Ureter (tissue), 1 donor: ENCODE measurements at regions not wholly inside any gene's neighbourhood (a gene's known extent, or its start where the extent isn't known, plus 50 kb on each side); places are given as distances from the start of the nearest gene placed in this dataset.
"Not testable (repeated sequence)": the region's sequence is repeated elsewhere in the genome, so short reads cannot be mapped to it uniquely, and the experiment has no call there.

Experiments used
- DNase-seq: peaks from one replicate; pipeline ENCODE4 v3.0.0-alpha.2; 2020; ENCODE audit warnings: low spot score
- donor health status: DM: yes; HTN: yes; CAD: no.

DNA sequence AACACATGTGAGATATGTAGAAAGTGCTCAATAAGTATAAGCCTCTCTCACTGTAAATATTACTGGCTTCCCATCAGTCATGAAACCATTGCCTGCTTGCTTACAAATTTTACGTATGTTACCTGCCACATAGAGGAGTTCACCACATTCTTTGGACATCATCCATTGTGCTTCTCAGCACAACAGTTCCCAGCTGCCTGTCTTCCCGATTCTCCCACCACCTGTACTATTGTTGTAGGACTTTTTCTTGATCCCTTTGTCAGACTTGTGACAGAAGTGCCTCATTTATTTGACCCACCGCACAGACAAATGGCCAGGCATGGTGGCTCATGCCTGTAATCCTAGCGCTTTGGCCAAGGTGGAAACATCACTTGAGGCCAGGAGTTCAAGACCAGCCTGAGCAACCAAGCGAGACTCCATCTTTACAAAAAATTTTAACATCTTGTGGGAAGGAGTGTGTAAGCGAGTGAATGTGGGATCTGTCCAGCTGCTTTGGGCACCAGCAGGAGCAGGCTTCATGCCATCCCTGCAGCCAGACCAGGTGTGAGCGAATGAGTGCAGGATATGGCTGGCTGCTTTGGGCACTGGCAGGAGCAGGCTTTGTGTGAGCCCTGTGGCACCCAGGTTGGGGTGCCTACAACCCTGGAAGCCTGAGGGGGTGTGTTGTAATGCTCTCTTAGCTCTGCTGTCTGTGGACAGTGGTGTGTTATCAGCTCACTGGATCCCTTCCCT is 139.9 kb upstream of the ELL2 start:
- no peak for DNase-seq

DNA sequence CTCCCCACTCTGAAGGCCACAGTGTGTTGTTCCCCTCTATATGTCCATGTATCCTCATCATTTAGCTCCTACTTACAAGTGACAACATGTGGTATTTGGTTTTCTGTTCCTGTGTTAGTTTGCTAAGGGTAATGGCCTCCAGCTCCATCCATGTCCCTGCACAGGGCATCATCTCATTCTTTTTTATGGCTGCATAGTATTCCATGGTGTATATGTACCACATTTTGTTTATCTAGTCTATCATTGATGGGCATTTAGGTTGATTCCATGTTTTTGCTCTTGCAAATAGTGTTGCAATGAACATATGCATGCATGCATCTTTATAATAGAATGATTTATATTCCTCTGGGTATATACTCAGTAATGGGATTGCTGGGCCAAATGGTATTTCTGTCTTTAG is 135.8 kb upstream of the ELL2 start:
- not testable (repeated sequence) for DNase-seq

- no peak for DNase-seq
Measured at GRCh38 chr5:96096724-96097123, 135.1 kb upstream of the ELL2 start.

DNA sequence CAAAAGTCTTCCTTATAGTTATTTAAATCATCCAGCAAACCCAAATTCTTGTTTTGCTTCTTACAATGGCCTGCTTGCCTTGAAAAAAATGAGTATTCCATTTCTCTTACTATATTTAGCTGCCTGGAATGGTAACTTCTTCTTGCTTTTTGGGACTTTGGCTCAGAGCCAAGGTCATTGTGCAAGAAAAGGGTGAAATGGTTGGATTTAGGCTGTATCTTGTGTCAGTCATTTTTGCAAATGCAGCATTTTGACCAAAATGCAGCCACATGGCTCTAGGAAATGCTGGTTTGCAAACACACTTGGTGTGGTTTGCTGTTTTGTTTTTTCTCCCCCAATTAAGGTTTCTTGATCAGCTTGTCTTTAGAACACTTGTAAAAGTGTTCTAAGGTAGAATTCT is 133.3 kb upstream of the ELL2 start:
- DNase-seq = no peak

DNA sequence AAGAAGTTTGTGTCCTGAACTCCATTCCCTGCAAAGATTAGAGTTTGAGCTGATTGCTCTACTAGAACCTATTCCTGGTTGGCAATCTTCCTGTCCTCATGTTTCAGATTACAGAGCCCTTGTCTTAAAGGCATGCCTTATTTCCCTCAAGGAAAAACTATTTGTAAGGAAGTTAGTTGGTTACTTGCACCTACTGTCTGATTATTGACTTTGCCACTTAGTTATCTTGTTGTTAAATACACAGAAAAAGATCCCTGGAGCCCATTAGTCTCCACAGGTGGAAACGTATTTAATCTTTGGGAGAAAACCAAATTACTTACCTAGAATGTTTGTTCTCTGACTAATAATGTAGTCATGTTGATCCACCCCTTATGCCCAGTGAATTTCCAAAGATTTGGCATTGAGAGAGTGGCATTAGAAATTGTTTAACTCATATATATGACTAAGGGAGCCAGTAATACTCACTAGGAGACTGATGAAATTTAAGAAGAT is 132.3 kb upstream of the ELL2 start:
- DNase-seq = no peak

DNA sequence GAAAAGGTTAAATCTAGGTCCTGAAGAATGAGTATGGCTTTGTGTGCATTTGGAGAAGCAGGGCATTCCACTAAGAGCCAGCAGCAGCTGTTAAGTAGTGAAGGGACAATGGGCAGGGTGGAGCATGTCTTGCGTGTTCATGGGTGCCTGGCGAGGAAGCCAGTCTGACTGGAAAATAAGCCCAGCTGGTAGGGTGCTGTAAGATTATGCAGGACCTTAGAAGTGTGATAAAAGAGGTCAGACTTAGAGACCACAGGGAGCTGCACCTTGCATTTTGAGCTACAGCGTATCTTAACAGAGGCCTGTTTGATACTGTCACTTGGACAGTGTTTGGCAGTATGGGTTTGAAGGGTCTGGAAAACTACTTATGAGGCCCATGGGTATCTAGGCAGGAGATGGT is 131.7 kb upstream of the ELL2 start:
- no peak for DNase-seq

DNA sequence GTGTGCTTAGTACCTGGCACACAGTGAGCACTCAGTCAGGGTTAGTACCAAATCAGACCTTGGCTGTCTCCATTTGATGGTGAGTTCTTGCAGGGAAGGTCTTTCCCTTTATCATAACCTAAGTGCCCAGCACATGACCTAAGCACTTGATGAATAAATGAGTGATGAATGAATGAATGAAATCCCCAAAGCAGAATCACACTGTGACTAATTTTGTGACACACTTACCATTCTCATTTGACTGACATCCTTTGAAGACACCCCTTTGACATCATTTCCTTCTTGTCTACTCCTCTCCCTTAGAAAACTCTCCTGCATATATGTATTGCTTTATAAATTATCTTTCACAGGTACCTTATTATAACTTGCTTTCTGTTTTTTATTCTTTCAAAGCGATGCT is 130.2 kb upstream of the ELL2 start:
- DNase-seq = no peak

GRCh38 chr5:96090215-96090614 is 128.6 kb upstream of the ELL2 start:
- DNase-seq = no peak

GRCh38 chr5:96088706-96089498 is 127.3 kb upstream of the ELL2 start:
- DNase-seq = no peak

- no peak for DNase-seq
Measured at GRCh38 chr5:96087939-96088338, 126.3 kb upstream of the ELL2 start.

DNA sequence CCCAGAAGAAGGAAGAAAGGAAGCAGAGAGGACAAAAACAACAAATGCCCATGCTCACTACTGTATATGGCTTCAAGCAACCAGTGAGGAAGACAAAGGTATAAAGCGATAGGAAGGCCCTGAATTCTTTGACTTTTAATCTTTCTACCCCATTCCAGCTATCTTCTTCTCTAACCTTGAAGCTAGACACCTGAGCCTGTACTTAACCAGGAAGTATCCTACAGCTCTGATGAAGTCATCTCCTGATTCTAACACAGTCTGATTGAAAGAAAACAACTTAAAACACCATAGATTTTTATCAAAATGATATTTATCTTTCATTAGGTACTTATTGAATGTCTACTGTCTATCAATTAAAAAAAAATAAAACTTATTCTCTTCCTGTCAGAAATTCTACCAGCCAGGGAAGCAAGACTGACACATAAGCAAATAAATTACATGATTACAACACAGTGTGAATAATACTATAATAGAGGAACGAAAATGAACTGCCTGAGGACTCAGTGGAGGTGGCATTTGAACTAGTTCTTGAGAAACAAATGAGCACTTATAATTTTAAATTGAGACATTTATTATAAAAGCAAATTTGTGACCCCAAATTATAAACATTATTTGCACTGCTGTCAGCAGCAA is 123.3 kb upstream of the ELL2 start:
- DNase-seq = no peak

GRCh38 chr5:96083361-96083881 is 121.8 kb upstream of the ELL2 start:
- no peak for DNase-seq

DNA sequence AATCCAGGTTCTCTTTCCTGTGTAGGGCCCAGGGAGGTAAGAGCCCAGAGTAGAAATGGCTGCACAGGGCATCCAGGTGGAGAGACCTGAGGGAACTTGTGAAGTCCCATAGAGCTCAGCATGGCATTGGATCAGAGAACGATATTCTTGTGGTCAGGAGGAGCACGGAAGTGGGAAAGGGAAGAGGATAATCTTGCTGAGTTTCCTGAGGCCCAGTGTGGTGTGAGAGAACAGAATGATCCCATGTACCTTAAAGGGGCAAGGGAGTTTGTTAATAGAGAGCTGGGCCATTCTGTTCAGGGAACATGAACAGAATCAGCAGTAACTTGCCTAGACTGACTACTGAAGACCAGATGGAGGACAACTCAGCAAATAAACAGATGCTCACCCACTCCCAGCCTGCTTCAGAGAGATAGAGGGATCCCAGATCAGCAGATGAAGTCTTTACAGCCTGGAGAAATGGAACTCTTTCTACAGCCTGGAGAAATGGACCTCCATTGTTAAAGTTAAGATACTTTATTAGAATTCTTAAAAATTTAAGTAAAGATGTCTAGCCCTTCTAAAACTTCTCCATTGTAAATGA is 119.7 kb upstream of the ELL2 start:
- no peak for DNase-seq

DNA sequence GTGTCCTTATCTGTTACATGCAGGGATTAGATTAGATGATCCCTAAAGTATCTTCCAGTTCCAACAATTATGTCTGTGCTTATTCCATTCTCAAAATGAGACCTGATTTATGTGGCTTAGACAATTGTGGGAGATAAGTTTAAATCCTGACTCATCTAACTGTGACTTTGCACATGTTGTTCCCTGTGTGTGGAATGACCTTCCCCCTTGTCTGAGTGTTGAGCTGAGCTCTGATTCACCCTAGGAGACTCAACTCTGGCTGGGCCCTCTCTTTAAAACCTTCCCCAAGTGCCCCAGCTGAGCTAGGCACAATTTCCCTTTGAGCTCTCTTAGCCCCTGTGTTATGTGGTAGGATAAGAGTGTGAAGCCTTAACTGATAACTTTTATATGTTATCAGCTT is 118.9 kb upstream of the ELL2 start:
- DNase-seq = no peak

DNA sequence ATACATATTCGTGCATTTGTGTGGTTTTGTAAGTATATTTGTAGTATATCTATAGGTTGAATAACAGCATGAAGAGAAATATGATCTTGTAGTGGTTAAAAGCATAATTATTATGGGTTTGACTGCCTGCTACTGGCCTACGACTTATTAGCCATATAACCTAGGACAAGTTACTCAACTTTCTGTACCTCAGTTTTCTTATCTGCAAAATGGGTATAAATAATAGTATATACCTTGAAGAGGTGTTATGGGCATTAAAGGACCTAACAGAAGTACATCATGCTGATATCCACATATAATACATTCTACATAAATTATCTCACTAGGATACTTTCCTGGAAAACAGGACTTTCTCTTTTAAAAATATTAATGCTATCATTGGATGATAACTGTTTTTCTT is 118.3 kb upstream of the ELL2 start:
- no peak for DNase-seq

- no peak for DNase-seq
Measured at GRCh38 chr5:96079075-96079474, 117.4 kb upstream of the ELL2 start.

DNA sequence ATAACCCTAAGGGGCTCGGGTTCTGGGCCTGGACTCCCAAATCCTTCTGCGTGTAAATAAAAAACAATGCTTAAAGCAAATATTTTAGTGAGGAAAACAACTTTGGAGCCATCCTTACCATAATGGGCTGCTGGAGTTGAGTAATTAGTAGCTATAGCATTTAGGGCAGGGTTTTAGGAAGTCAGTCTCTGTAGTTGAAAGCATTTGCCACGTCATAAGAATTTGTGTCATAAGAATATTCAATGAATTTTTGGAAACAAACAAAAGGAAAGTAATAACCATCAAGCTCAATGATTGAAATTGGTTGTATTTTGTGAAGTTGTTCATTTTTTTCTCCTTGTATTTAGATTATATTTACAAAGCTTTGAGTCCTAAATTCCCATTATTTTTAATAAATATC is 114.8 kb upstream of the ELL2 start:
- DNase-seq = no peak

DNA sequence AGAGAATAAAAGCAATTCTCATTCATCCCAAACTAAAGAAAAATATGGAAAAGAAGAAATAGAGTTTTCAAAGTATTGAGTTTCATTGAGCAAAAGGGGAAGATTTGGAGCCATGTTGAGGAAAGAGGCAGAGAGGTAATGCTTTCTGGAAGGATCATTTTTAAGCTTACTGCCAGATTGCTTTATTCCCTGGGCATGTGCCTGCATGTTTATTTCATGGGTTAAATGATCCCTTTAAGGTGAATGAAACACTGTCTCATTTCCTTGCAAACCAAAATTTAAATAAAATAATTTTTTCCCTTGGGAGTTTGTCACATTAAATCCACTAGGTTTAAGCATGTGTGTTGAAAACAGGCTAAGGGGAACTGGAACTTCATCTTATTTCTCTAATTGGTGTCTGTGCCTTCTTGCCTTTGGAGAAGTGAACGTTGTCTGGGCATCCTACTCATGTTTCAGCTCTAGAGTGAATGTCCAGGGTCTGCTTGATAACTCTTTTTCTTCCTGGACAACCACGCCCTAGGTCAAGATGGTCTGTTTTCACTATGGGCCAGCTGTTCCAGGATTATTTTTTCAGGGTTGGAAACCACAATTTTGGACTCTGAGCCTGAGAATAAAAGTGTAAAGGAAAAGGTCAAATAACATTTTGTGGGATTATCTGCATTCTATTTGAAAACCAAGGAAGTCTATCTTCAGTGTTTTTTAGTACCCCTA is 114.1 kb upstream of the ELL2 start:
- no peak for DNase-seq

- no peak for DNase-seq
Measured at GRCh38 chr5:96074870-96075269, 113.2 kb upstream of the ELL2 start.

- no peak for DNase-seq
Measured at GRCh38 chr5:96074460-96074859, 112.8 kb upstream of the ELL2 start.

GRCh38 chr5:96072791-96073165 is 111.1 kb upstream of the ELL2 start:
- DNase-seq = no peak
